Tibial artery (tissue), 4 donors: ENCODE measurements at regions not wholly inside any gene's neighbourhood (a gene's known extent, or its start where the extent isn't known, plus 50 kb on each side); places are given as distances from the start of the nearest gene placed in this dataset.

Experiments used
- DNase-seq, 2 donors: peaks; one replicate each; pipeline ENCODE4 v3.0.0-alpha.2; 2019
- H3K27ac ChIP-seq, 2 donors: fragments of 200-600 bp; sonication (generic) in 1 of 2; 1 replicate in 1 of 2; 2 replicates in 1 of 2; pipeline ENCODE4 v1.5.1; 2018 to 2019; ENCODE audit warnings: mild to moderate bottlenecking in 1 of 2
- H3K27me3 ChIP-seq, 2 donors: fragments of 200-600 bp; sonication (generic) in 1 of 2; one replicate each; pipeline versions ENCODE4 v1.5.1 to v1.6.0; 2016 to 2019
- H3K36me3 ChIP-seq, 3 donors: fragments of 200-600 bp; sonication (generic) in 2 of 3; one replicate each; pipeline ENCODE4 v1.5.1; 2016 to 2019; ENCODE audit warnings: mild to moderate bottlenecking in 2 of 3
- H3K4me1 ChIP-seq, 4 donors: fragments of 200-600 bp; sonication (generic) in 2 of 4; 1 replicate in 3 of 4; 2 replicates in 1 of 4; pipeline ENCODE4 v1.5.1; 2016 to 2019
- H3K4me3 ChIP-seq, 2 donors: fragments of 200-600 bp; sonication (generic) in 1 of 2; 1 replicate in 1 of 2; 2 replicates in 1 of 2; pipeline ENCODE4 v1.5.1; 2018 to 2019; ENCODE audit warnings: mild to moderate bottlenecking in 2 of 2
- H3K9me3 ChIP-seq, 3 donors: fragments of 200-600 bp; sonication (generic) in 1 of 3; one replicate each; pipeline ENCODE4 v1.5.1; 2016 to 2019
- intact Hi-C: fragments of 100-400 bp; cut with DNase I; formaldehyde crosslinking; loops from one replicate; pipeline ENCODE4 v1.15.0; 2023; ENCODE audit warnings: low total_unique reads
- TF ChIP-seq, protein P1 (sequence below), 2 experiments: fragments of 200-600 bp in 1 of 2; fragments of 450-650 bp in 1 of 2; IDR thresholded peaks; one replicate each; pipeline ENCODE4 v1.5.1; 2017 to 2019; ENCODE audit warnings: antibody characterized with exemption in 2 of 2, mild to moderate bottlenecking in 1 of 2, moderate library complexity in 1 of 2

DNA sequence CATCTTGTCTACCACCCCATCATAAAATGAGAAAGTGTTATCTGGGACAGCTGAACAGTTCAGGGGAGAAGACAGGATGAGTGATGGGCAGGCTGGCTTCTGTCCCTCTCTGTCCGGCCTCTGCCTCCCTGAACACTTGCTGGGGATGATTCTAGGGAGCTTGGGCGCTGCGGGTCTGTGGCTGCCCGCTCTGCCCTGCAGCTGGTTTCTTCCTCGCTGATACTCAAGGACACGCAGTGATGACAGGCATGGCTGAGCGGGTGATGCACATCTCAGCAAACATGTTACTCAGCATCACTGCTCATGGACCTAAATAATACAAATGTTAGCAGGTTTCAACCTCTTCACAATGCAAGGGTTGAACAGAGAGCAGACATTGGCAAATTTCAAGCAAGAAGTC, 161.1 kb downstream of the TMEM18 start:
- intact Hi-C loops: no loop called here
- TF ChIP-seq, protein P1, sequence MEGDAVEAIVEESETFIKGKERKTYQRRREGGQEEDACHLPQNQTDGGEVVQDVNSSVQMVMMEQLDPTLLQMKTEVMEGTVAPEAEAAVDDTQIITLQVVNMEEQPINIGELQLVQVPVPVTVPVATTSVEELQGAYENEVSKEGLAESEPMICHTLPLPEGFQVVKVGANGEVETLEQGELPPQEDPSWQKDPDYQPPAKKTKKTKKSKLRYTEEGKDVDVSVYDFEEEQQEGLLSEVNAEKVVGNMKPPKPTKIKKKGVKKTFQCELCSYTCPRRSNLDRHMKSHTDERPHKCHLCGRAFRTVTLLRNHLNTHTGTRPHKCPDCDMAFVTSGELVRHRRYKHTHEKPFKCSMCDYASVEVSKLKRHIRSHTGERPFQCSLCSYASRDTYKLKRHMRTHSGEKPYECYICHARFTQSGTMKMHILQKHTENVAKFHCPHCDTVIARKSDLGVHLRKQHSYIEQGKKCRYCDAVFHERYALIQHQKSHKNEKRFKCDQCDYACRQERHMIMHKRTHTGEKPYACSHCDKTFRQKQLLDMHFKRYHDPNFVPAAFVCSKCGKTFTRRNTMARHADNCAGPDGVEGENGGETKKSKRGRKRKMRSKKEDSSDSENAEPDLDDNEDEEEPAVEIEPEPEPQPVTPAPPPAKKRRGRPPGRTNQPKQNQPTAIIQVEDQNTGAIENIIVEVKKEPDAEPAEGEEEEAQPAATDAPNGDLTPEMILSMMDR (IDR thresholded peaks at IDR 0.05): no peak
- DNase-seq: no peak
- Histone ChIP-seq H3K36me3 (no peaks in the 10 kb centered on the region), H3K4me3 (no peak overlapping the region), H3K9me3 (no peaks in the 10 kb centered on the region), H3K27ac (no peak overlapping the region), H3K4me1 (no peaks in the 10 kb centered on the region), H3K27me3 (no peaks in the 10 kb centered on the region)

DNA sequence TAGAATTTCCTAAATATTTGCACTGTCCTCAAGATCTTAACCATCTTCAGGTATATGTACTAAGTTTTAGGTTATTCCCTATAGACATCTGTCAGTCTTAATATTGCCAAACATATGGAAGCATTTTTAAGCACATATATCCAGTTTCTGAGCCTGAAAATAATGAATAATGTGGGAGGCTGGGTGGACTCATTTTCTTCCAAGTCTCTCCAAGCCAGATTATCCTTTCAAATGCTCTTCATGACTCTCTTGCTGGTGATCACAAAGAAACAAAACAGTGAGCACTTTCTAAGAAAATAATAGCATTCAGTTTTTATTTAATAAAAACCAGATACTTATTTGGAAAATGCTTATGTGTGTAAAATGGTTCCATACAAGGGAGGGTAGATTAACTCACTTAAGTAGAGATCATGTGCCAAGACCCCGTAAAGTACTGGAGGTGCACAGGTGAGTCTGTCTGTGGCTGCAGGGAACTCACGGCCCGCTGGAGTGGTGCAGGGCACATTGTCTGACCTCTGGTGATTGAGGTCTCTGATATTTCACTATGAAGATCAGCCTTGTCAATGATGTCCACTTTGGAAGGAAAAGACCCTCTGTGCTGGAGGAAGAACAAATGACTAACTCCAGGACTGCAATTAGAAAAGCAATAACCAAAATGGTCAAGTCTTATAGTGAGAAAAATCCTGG, 161.6 kb downstream of the TMEM18 start:
- no peak for DNase-seq
- H3K27me3 ChIP-seq: no peaks in the 10 kb centered on the region
- H3K4me3 ChIP-seq: no peak overlapping the region
- H3K27ac ChIP-seq: no peak overlapping the region
- H3K4me1 ChIP-seq: no peaks in the 10 kb centered on the region
- no peaks in the 10 kb centered on the region for H3K36me3 ChIP-seq
- no peaks in the 10 kb centered on the region for H3K9me3 ChIP-seq
- TF ChIP-seq, protein P1 (IDR thresholded peaks at IDR 0.05): no peak
- intact Hi-C loops: no loop called here

DNA sequence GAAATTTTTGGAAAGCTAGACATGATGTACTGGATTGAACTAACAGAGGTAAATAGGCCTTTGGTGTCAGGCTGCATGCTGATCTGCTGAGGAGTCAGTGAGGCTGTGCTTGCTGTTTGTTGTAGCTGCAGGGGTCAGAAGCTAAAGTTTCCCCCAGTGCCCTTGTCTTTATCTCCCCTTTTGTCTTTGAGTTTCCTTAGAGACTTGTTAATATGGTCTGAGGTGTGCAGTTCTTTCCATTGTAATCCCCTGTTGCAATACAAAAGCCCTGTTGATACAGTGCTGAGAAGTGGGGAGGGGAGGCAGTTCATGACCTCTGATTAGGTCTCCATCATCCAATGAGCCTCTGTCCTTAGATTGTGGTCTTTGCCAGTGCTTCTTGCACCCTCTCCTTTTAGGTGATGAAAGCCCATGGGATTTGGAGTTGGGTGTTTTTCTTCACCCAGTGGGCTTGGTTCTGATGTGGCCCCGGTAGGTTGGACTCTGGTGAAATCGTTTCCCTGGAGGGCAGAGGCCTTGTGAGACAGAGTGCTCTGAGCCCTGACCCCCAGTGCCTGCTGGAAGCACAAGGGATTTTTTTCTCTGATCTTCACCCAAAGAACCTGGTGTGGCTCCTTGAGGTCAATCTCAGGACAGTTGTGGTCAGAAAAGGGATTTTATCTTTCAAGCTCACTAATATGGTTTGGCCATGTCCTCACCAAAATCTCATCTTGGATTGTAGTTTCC, 163.1 kb downstream of the TMEM18 start:
- H3K4me3 ChIP-seq: no peak overlapping the region
- H3K36me3 ChIP-seq: no peaks in the 10 kb centered on the region
- no peaks in the 10 kb centered on the region for H3K27me3 ChIP-seq
- DNase-seq: no peak
- intact Hi-C loops: no loop called here
- H3K9me3 ChIP-seq: no peaks in the 10 kb centered on the region
- TF ChIP-seq, protein P1 (IDR thresholded peaks at IDR 0.05): no peak
- H3K27ac ChIP-seq: no peak overlapping the region
- no peaks in the 10 kb centered on the region for H3K4me1 ChIP-seq

DNA sequence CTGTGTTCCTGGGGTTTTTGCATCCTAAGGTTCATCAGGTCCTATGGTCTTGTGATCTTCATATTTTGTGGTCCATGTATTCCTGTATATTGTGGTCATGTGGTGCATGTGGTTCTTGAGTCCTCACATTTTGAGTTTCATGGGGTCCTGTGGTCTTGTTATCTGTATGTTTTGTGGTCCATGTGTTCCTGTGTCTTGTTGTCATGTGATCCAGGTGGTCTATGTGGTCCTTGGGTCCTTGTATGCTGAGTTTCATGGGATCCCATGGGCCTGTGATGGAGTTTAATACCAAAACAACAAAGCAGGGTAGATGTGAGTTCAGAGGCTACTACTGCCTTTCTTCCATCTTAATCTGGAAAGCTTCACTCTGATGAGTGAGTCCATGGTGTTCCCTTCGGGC, 166.4 kb downstream of the TMEM18 start:
- no peak for DNase-seq
- Histone ChIP-seq H3K4me3 (no peak overlapping the region), H3K27ac (no peak overlapping the region), H3K9me3 (no peaks in the 10 kb centered on the region), H3K27me3 (no peaks in the 10 kb centered on the region), H3K4me1 (no peaks in the 10 kb centered on the region), H3K36me3 (no peaks in the 10 kb centered on the region)
- intact Hi-C loops: no loop called here
- TF ChIP-seq, protein P1 (IDR thresholded peaks at IDR 0.05): no peak

DNA sequence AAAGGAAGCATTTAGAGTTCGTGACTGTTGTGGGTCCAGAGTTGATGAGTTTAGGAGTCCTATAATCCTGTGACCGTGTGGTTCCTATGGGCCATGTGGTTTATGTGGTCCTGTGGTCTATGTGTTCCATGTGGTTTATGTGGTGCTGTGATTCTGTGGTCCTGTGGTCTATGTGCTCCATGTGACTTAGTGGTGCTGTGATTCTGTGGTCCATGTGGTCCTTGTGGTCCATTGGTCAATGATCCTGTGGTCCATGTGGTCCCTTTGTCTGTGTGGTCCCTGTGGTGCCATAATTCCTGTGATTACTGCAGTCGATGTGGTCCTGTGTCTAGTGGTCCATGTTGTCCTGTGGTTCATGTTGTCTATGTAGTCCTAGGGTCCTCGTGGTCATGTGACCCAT, 167.3 kb downstream of the TMEM18 start:
- Histone ChIP-seq H3K27me3 (no peaks in the 10 kb centered on the region), H3K4me3 (no peak overlapping the region), H3K27ac (no peak overlapping the region), H3K36me3 (no peaks in the 10 kb centered on the region), H3K9me3 (no peaks in the 10 kb centered on the region), H3K4me1 (no peaks in the 10 kb centered on the region)
- DNase-seq: no peak
- intact Hi-C loops: no loop called here
- TF ChIP-seq, protein P1 (IDR thresholded peaks at IDR 0.05): no peak
